GM23338 (cell line): ENCODE measurements at regions not wholly inside any gene's neighbourhood (a gene's known extent, or its start where the extent isn't known, plus 50 kb on each side); places are given as distances from the start of the nearest gene placed in this dataset.

Experiments used
- ATAC-seq: fragments of 200-7000 bp; cut with Tn5 transposase; 3 replicates; pipeline ENCODE4 v1.9.1; 2020
- DNase-seq: peaks from one replicate; pipeline ENCODE4 v3.0.0-alpha.2; 2015; ENCODE audit warnings: low spot score
- H2AFZ ChIP-seq: fragments of 200-600 bp; sonication (generic); 2 replicates; pipeline ENCODE4 v1.8.0; 2016; ENCODE audit warnings: antibody characterized with exemption, mild to moderate bottlenecking, moderate library complexity
- H3F3A ChIP-seq: fragments of 200-600 bp; sonication (generic); replicated peaks from 2 replicates; pipeline ENCODE4 v1.8.0; 2017; ENCODE audit warnings: antibody characterized with exemption, mixed run types, low read depth
- H3K27ac ChIP-seq: fragments of 200-600 bp; sonication (generic); 2 replicates; pipeline ENCODE4 v1.6.1; 2016; ENCODE audit warnings: low read depth
- H3K27me3 ChIP-seq: fragments of 200-600 bp; sonication (generic); 2 replicates; pipeline ENCODE4 v1.8.0; 2016; ENCODE audit warnings: mild to moderate bottlenecking, mixed run types, moderate library complexity; ENCODE audit not compliant: insufficient read depth
- H3K36me3 ChIP-seq: fragments of 200-600 bp; sonication (generic); 2 replicates; pipeline ENCODE4 v1.8.0; 2016; ENCODE audit warnings: mild to moderate bottlenecking; ENCODE audit not compliant: insufficient read depth
- H3K4me1 ChIP-seq: fragments of 200-600 bp; sonication (generic); 2 replicates; pipeline ENCODE4 v1.8.0; 2016; ENCODE audit warnings: mild to moderate bottlenecking, moderate library complexity; ENCODE audit not compliant: insufficient read depth
- H3K4me2 ChIP-seq: fragments of 200-600 bp; sonication (generic); 2 replicates; pipeline ENCODE4 v1.7.1; 2017; ENCODE audit warnings: mixed run types
- H3K4me3 ChIP-seq: fragments of 200-600 bp; sonication (generic); 2 replicates; pipeline ENCODE4 v1.6.1; 2016; ENCODE audit warnings: mixed run types
- H3K79me2 ChIP-seq: fragments of 200-600 bp; sonication (generic); replicated peaks from 2 replicates; pipeline ENCODE4 v1.8.0; 2017; ENCODE audit warnings: mild to moderate bottlenecking; ENCODE audit not compliant: insufficient read depth
- H3K9me2 ChIP-seq: fragments of 200-600 bp; sonication (generic); 2 replicates; pipeline ENCODE4 v1.8.0; 2017; ENCODE audit not compliant: insufficient read depth
- H4K20me1 ChIP-seq: fragments of 200-600 bp; sonication (generic); replicated peaks from 2 replicates; pipeline ENCODE4 v1.8.0; 2017; ENCODE audit warnings: mild to moderate bottlenecking; ENCODE audit not compliant: insufficient read depth
- H3K27ac Mint-ChIP-seq: 2 replicates; pipeline ENCODE4 v1.8.0; 2020; ENCODE audit warnings: inconsistent platforms, mild to moderate bottlenecking, moderate library complexity, mixed read lengths
- H3K27me3 Mint-ChIP-seq: 3 replicates; pipeline ENCODE4 v1.8.0; 2022; ENCODE audit warnings: low read depth, mild to moderate bottlenecking, moderate library complexity, mixed read lengths, inconsistent platforms; ENCODE audit not compliant: insufficient read depth, poor library complexity
- H3K36me3 Mint-ChIP-seq: 3 replicates; pipeline ENCODE4 v1.8.0; 2021; ENCODE audit warnings: low read depth, mild to moderate bottlenecking, inconsistent platforms, moderate library complexity, mixed read lengths
- H3K4me1 Mint-ChIP-seq: 3 replicates; pipeline ENCODE4 v1.8.0; 2020; ENCODE audit warnings: mild to moderate bottlenecking, inconsistent platforms, mixed read lengths
- H3K4me3 Mint-ChIP-seq: 3 replicates; pipeline ENCODE4 v1.8.0; 2021; ENCODE audit warnings: moderate library complexity, mild to moderate bottlenecking, inconsistent platforms, mixed read lengths
- H3K9me3 Mint-ChIP-seq: 3 replicates; pipeline ENCODE4 v1.8.0; 2020; ENCODE audit warnings: moderate library complexity, mild to moderate bottlenecking, inconsistent platforms, mixed read lengths
- CREB1 ChIP-seq: fragments of 250-450 bp; sonication (Bioruptor Pico); IDR thresholded peaks from 2 replicates; pipeline ENCODE4 v1.5.0; 2020; ENCODE audit warnings: low read depth, mild to moderate bottlenecking, moderate library complexity
- CTCF ChIP-seq, 2 experiments: fragments of 200-600 bp in 1 of 2; sonication (generic) in 1 of 2; conservative IDR thresholded peaks; 2 replicates each; pipeline versions ENCODE4 v1.5.1 to v1.6.1; 2016 to 2017; ENCODE audit warnings: antibody characterized with exemption in 2 of 2, low read depth in 2 of 2, mild to moderate bottlenecking in 2 of 2, moderate library complexity in 1 of 2
- ETS1 ChIP-seq: IDR thresholded peaks from 2 replicates; pipeline ENCODE4 v1.6.1; 2016; ENCODE audit warnings: antibody characterized with exemption
- EZH2 ChIP-seq: fragments of 200-600 bp; sonication (generic); IDR thresholded peaks from one replicate; pipeline ENCODE4 v1.8.0; 2017; ENCODE audit warnings: antibody characterized with exemption, mild to moderate bottlenecking, low read depth; ENCODE audit not compliant: unreplicated experiment
- EZH2phosphoT487 ChIP-seq: fragments of 200-600 bp; sonication (generic); IDR thresholded peaks from one replicate; pipeline ENCODE4 v1.8.1; 2018; ENCODE audit warnings: antibody characterized with exemption; ENCODE audit not compliant: unreplicated experiment
- JUNB ChIP-seq: IDR thresholded peaks from one replicate; pipeline ENCODE4 v1.6.1; 2016; ENCODE audit warnings: antibody characterized with exemption; ENCODE audit not compliant: unreplicated experiment
- NANOG ChIP-seq: IDR thresholded peaks from 2 replicates; pipeline ENCODE4 v1.6.1; 2016; ENCODE audit warnings: antibody characterized with exemption, borderline replicate concordance
- POLR2AphosphoS5 ChIP-seq: IDR thresholded peaks from 2 replicates; pipeline ENCODE4 v1.6.1; 2016; ENCODE audit warnings: antibody characterized with exemption, low read depth
- REST ChIP-seq: IDR thresholded peaks from one replicate; pipeline ENCODE4 v1.6.1; 2018; ENCODE audit warnings: antibody characterized with exemption; ENCODE audit not compliant: unreplicated experiment
- STAT1 ChIP-seq: IDR thresholded peaks from one replicate; pipeline ENCODE4 v1.6.1; 2016; ENCODE audit warnings: antibody characterized with exemption; ENCODE audit not compliant: unreplicated experiment
- ZNF114 ChIP-seq: fragments of 250-450 bp; sonication (Bioruptor Pico); IDR thresholded peaks from 2 replicates; pipeline ENCODE4 v1.5.0; 2020; ENCODE audit warnings: mild to moderate bottlenecking, moderate library complexity
- ZNF331 ChIP-seq: fragments of 250-450 bp; sonication (Bioruptor Pico); IDR thresholded peaks from 2 replicates; pipeline ENCODE4 v1.5.0; 2020; ENCODE audit warnings: low read depth, mild to moderate bottlenecking, moderate library complexity
- ZNF462 ChIP-seq: fragments of 250-450 bp; sonication (Bioruptor Pico); IDR thresholded peaks from 2 replicates; pipeline ENCODE4 v1.5.0; 2020; ENCODE audit warnings: mild to moderate bottlenecking, moderate library complexity

- Histone ChIP-seq H3K27me3 (no peaks in the 10 kb centered on the region), H3K9me2 (0 out of 2 replicates have a peak, but pooled peaks cover 7% of the 10 kb centered on the region), H3K36me3 (no peaks in the 10 kb centered on the region), H3F3A (no peaks in the 10 kb centered on the region), H3K79me2 (no peaks in the 10 kb centered on the region), H2AFZ (no peak overlapping the region), H3K4me3 (no peak overlapping the region), H3K4me1 (no peaks in the 10 kb centered on the region), H4K20me1 (no peaks in the 10 kb centered on the region), H3K4me2 (no peak overlapping the region), H3K27ac (no peak overlapping the region)
- Mint-ChIP-seq H3K36me3 (no peaks in the 10 kb centered on the region; the same call in 2 of the 3 replicates), H3K27ac (no peak overlapping the region), H3K27me3 (peaks cover 7% of the 10 kb centered on the region), H3K9me3 (peaks cover 9% of the 10 kb centered on the region), H3K4me3 (no peak overlapping the region), H3K4me1 (peaks cover 15% of the 10 kb centered on the region)
- no peak for DNase-seq
- no peak for ATAC-seq
- TF ChIP-seq ETS1 (no peak), ZNF331 (CRISPR knock-in tag) (no peak), ZNF462 (CRISPR knock-in tag) (no peak), STAT1 (no peak), JUNB (no peak), CREB1 (CRISPR knock-in tag) (no peak), ZNF114 (CRISPR knock-in tag) (no peak), CTCF (conservative IDR thresholded peaks at IDR 0.05; ENCODE audit: low read depth in 2 of 2) (no peak), EZH2phosphoT487 (no peak), POLR2AphosphoS5 (no peak), NANOG (no peak), REST (no peak), EZH2 (no peak)
Observed at GRCh38 chr1:31510304-31510703, 66.0 kb upstream of the TINAGL1 start.
